OCI-LY1 (cell line): ENCODE measurements at regions not wholly inside any gene's neighbourhood (a gene's known extent, or its start where the extent isn't known, plus 50 kb on each side); places are given as distances from the start of the nearest gene placed in this dataset.

Experiments
- H2AFZ ChIP-seq: fragments of 200-600 bp; sonication (generic), shearing (Covaris generic); 2 replicates; pipeline ENCODE4 v1.6.0; 2014; ENCODE audit warnings: antibody characterized with exemption, mild to moderate bottlenecking, low read length
- H3F3A ChIP-seq: fragments of 200-600 bp; sonication (generic), shearing (Covaris generic); 2 replicates; pipeline ENCODE4 v1.6.0; 2014; ENCODE audit warnings: mild to moderate bottlenecking, antibody characterized with exemption, low read length, moderate library complexity; ENCODE audit not compliant: insufficient read depth
- H3K27ac ChIP-seq: fragments of 200-600 bp; sonication (generic); 2 replicates; pipeline ENCODE4 v1.5.1; 2014; ENCODE audit warnings: low read length, mixed run types, mild to moderate bottlenecking, low read depth; ENCODE audit not compliant: poor library complexity, severe bottlenecking
- H3K27me3 ChIP-seq: fragments of 200-600 bp; sonication (generic); 2 replicates; pipeline ENCODE4 v1.6.0; 2014; ENCODE audit warnings: antibody characterized with exemption, mild to moderate bottlenecking, low read length, moderate library complexity; ENCODE audit not compliant: insufficient read depth
- H3K36me3 ChIP-seq: fragments of 200-600 bp; sonication (generic); 2 replicates; pipeline ENCODE4 v1.6.1; 2014; ENCODE audit warnings: mild to moderate bottlenecking, antibody characterized with exemption, low read length, moderate library complexity, mixed read lengths; ENCODE audit not compliant: insufficient read depth
- H3K4me1 ChIP-seq: fragments of 200-600 bp; sonication (generic); 2 replicates; pipeline ENCODE4 v1.5.1; 2014; ENCODE audit warnings: mild to moderate bottlenecking, low read length, moderate library complexity; ENCODE audit not compliant: insufficient read depth, severe bottlenecking
- H3K4me2 ChIP-seq: fragments of 200-600 bp; sonication (generic), shearing (Covaris generic); 2 replicates; pipeline ENCODE4 v1.6.1; 2014; ENCODE audit warnings: low read length
- H3K4me3 ChIP-seq: fragments of 200-600 bp; sonication (generic); 2 replicates; pipeline ENCODE4 v1.5.1; 2014; ENCODE audit warnings: low read length, low read depth, mild to moderate bottlenecking, mixed read lengths; ENCODE audit not compliant: poor library complexity, severe bottlenecking
- H3K79me2 ChIP-seq: fragments of 200-600 bp; shearing (Covaris generic); 2 replicates; pipeline ENCODE4 v1.6.1; 2016; ENCODE audit warnings: mixed run types, low read length, mixed read lengths; ENCODE audit not compliant: insufficient read depth
- H3K9ac ChIP-seq: fragments of 200-600 bp; sonication (generic), shearing (Covaris generic); 2 replicates; pipeline ENCODE4 v1.6.1; 2014; ENCODE audit warnings: mild to moderate bottlenecking, low read length, mixed read lengths
- H3K9me2 ChIP-seq: fragments of 200-600 bp; sonication (generic), shearing (Covaris generic); 2 replicates; pipeline ENCODE4 v1.6.1; 2014; ENCODE audit warnings: low read depth, mild to moderate bottlenecking, low read length, mixed read lengths
- H3K9me3 ChIP-seq: fragments of 200-600 bp; shearing (Covaris generic); 2 replicates; pipeline ENCODE4 v1.6.1; 2014; ENCODE audit warnings: low read length, mixed read lengths
- H4K20me1 ChIP-seq: fragments of 200-600 bp; sonication (generic), shearing (Covaris generic); 2 replicates; pipeline ENCODE4 v1.6.0; 2016; ENCODE audit warnings: mild to moderate bottlenecking, low read length; ENCODE audit not compliant: insufficient read depth
- EZH2 ChIP-seq: fragments of 200-600 bp; sonication (generic), shearing (Covaris generic); IDR thresholded peaks from 2 replicates; pipeline ENCODE4 v1.8.0; 2017; ENCODE audit warnings: borderline replicate concordance, mixed run types, mild to moderate bottlenecking, antibody characterized with exemption, low read length, moderate library complexity, mixed read lengths
- TF ChIP-seq, protein P1 (sequence below): fragments of 200-600 bp; sonication (generic), shearing (Covaris generic); IDR thresholded peaks from 2 replicates; pipeline ENCODE4 v1.5.1; 2017; ENCODE audit warnings: mild to moderate bottlenecking, antibody characterized with exemption, low read length, moderate library complexity, mixed read lengths

GRCh38 chr7:84528756-84529479 is 334.3 kb upstream of the SEMA3A start:
- Histone ChIP-seq H3K9ac (no peak overlapping the region), H3K36me3 (no peaks in the 10 kb centered on the region), H3K4me1 (no peaks in the 10 kb centered on the region), H3K4me3 (no peak overlapping the region), H3F3A (no peaks in the 10 kb centered on the region), H3K27me3 (no peaks in the 10 kb centered on the region), H3K9me3 (no peaks in the 10 kb centered on the region), H2AFZ (no peak overlapping the region), H3K27ac (no peak overlapping the region), H3K79me2 (no peaks in the 10 kb centered on the region), H3K9me2 (no peaks in the 10 kb centered on the region), H4K20me1 (no peaks in the 10 kb centered on the region), H3K4me2 (no peak overlapping the region)
- TF ChIP-seq, protein P1, sequence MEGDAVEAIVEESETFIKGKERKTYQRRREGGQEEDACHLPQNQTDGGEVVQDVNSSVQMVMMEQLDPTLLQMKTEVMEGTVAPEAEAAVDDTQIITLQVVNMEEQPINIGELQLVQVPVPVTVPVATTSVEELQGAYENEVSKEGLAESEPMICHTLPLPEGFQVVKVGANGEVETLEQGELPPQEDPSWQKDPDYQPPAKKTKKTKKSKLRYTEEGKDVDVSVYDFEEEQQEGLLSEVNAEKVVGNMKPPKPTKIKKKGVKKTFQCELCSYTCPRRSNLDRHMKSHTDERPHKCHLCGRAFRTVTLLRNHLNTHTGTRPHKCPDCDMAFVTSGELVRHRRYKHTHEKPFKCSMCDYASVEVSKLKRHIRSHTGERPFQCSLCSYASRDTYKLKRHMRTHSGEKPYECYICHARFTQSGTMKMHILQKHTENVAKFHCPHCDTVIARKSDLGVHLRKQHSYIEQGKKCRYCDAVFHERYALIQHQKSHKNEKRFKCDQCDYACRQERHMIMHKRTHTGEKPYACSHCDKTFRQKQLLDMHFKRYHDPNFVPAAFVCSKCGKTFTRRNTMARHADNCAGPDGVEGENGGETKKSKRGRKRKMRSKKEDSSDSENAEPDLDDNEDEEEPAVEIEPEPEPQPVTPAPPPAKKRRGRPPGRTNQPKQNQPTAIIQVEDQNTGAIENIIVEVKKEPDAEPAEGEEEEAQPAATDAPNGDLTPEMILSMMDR, result no peak
- no peak for TF ChIP-seq EZH2

GRCh38 chr7:84524714-84525694 is 330.4 kb upstream of the SEMA3A start:
- no peaks in the 10 kb centered on the region for H3K9me3 ChIP-seq
- no peak for TF ChIP-seq EZH2
- TF ChIP-seq, protein P1, result no peak
- no peak overlapping the region for H3K9ac ChIP-seq
- H2AFZ ChIP-seq, result no peak overlapping the region
- no peaks in the 10 kb centered on the region for H3K36me3 ChIP-seq
- no peaks in the 10 kb centered on the region for H3K79me2 ChIP-seq
- H3K27ac ChIP-seq, result no peak overlapping the region
- H4K20me1 ChIP-seq, result no peaks in the 10 kb centered on the region
- H3K27me3 ChIP-seq, result no peaks in the 10 kb centered on the region
- no peak overlapping the region for H3K4me3 ChIP-seq
- H3K9me2 ChIP-seq, result no peaks in the 10 kb centered on the region
- no peak overlapping the region for H3K4me2 ChIP-seq
- H3K4me1 ChIP-seq, result no peaks in the 10 kb centered on the region
- H3F3A ChIP-seq, result no peaks in the 10 kb centered on the region

- TF ChIP-seq, protein P1, result no peak
- no peak for TF ChIP-seq EZH2
- H2AFZ ChIP-seq, result no peak overlapping the region
Measured at GRCh38 chr7:84513061-84513460, 318.5 kb upstream of the SEMA3A start.

More at GRCh38 chr7:84513061-84513460, 318.5 kb upstream of the SEMA3A start:
- Histone ChIP-seq H3F3A (no peaks in the 10 kb centered on the region), H3K9ac (no peak overlapping the region), H3K4me2 (no peak overlapping the region), H3K4me3 (no peak overlapping the region), H3K9me3 (no peaks in the 10 kb centered on the region), H3K27me3 (no peaks in the 10 kb centered on the region), H3K4me1 (no peaks in the 10 kb centered on the region), H3K79me2 (no peaks in the 10 kb centered on the region), H3K27ac (no peak overlapping the region), H3K36me3 (no peaks in the 10 kb centered on the region), H4K20me1 (no peaks in the 10 kb centered on the region), H3K9me2 (no peaks in the 10 kb centered on the region)
